ENCODE measurements at regions not wholly inside any gene's neighbourhood (a gene's known extent, or its start where the extent isn't known, plus 50 kb on each side); places are given as distances from the start of the nearest gene placed in this dataset.

- ChIA-PET POLR2A (no interaction called here), CTCF (no interaction called here)
- Histone ChIP-seq H4K20me1 (ENCODE audit: insufficient read depth) (no peaks in the 10 kb centered on the region), H3K36me3 (replicated peaks in 1 of 2; ENCODE audit: control insufficient read depth in 1 of 2, insufficient read depth in 2 of 2, low read length in 1 of 2) (no peaks in the 10 kb centered on the region), H3K27ac (ENCODE audit: low read depth in 2 of 2, low read length in 1 of 2) (no peak overlapping the region), H3K27me3 (ENCODE audit: insufficient read depth) (no peaks in the 10 kb centered on the region), H3K4me1 (ENCODE audit: control insufficient read depth in 1 of 2, insufficient read depth in 2 of 2, low read depth in 1 of 2, low read length in 1 of 2) (peaks cover 0 to 6% of the 10 kb centered on the region in 2 experiments; a peak in 1 of 4 replicates), H3K4me2 (no peak overlapping the region), H3F3A (replicated peaks; ENCODE audit: insufficient read depth) (no peaks in the 10 kb centered on the region), H2AFZ (ENCODE audit: low read depth) (no peak overlapping the region), H3K4me3 (ENCODE audit: low read depth in 2 of 2, low read length in 1 of 2) (no peak overlapping the region), H3K9me3 (no peaks in the 10 kb centered on the region), H3K9ac (no peak overlapping the region), H3K9me2 (no peaks in the 10 kb centered on the region), H3K79me2 (ENCODE audit: insufficient read depth) (no peaks in the 10 kb centered on the region)
- 49% methylated on average over 2 of the region's 2 CpGs for WGBS (ENCODE audit: low lambda C conversion rate)
- TF ChIP-seq RCOR1 (IDR thresholded peaks at IDR 0.05; ENCODE audit: low read length): no peak
- TF ChIP-seq CHD2 (IDR thresholded peaks at IDR 0.05; ENCODE audit: low read length, partially characterized antibody): no peak
- no peak for TF ChIP-seq FOSL2 (IDR thresholded peaks at IDR 0.05; ENCODE audit: borderline replicate concordance, low read depth)
- no peak for TF ChIP-seq REST (IDR thresholded peaks at IDR 0.05; ENCODE audit: low read depth, low read length)
- no peak for TF ChIP-seq GABPA (IDR thresholded peaks at IDR 0.05; ENCODE audit: low read depth)
- TF ChIP-seq NRF1 (IDR thresholded peaks at IDR 0.05; ENCODE audit: low read depth, low read length): no peak
- no peak for TF ChIP-seq EZH2phosphoT487 (IDR thresholded peaks at IDR 0.05; ENCODE audit: borderline replicate concordance, low read depth)
- no peak for TF ChIP-seq SIN3A (IDR thresholded peaks at IDR 0.05; ENCODE audit: borderline replicate concordance, low read depth, low read length)
- TF ChIP-seq MAX (IDR thresholded peaks at IDR 0.05; ENCODE audit: low read depth): no peak
- TF ChIP-seq USF1 (IDR thresholded peaks at IDR 0.05; ENCODE audit: borderline replicate concordance, low read depth): no peak
- no peak for TF ChIP-seq USF2 (IDR thresholded peaks at IDR 0.05; ENCODE audit: borderline replicate concordance, low read depth, low read length)
- no peak for TF ChIP-seq PBX3 (IDR thresholded peaks at IDR 0.05)
- no peak for TF ChIP-seq FOXM1 (IDR thresholded peaks at IDR 0.05; ENCODE audit: low read depth)
- no peak for TF ChIP-seq JUND (IDR thresholded peaks at IDR 0.05)
- no peak for TF ChIP-seq TAF1 (IDR thresholded peaks at IDR 0.05; ENCODE audit: borderline replicate concordance, low read depth, low read length)
- no peak for TF ChIP-seq ELF1 (IDR thresholded peaks at IDR 0.05)
- no peak for TF ChIP-seq SMC3 (IDR thresholded peaks at IDR 0.05; ENCODE audit: low read depth, low read length)
- no peak for TF ChIP-seq CTCF (IDR thresholded peaks at IDR 0.05)
- DNase-seq: no peak
Measured at GRCh38 chr4:13701937-13702446, 74.5 kb upstream of the BOD1L1 start.

Measured in SK-N-SH (cell line).